CD4-positive, alpha-beta T cell treated with Interleukin-6 at 100 ng/mL for 8 hours (primary cell): ENCODE measurements at regions not wholly inside any gene's neighbourhood (a gene's known extent, or its start where the extent isn't known, plus 50 kb on each side); places are given as distances from the start of the nearest gene placed in this dataset.
"Not testable (repeated sequence)": the region's sequence is repeated elsewhere in the genome, so short reads cannot be mapped to it uniquely, and the experiment has no call there.

Experiments used
- DNase-seq: peaks from one replicate; pipeline ENCODE4 v3.0.0-alpha.2; 2020; ENCODE audit warnings: mixed read lengths, low spot score

- no peak for DNase-seq
Measured at GRCh38 chr13:44848920-44849676, 140.2 kb downstream of the NUFIP1 start.

GRCh38 chr13:44845281-44846058, 143.8 kb downstream of the NUFIP1 start:
- DNase-seq = not testable (repeated sequence)

GRCh38 chr13:44844786-44845185, 144.5 kb downstream of the NUFIP1 start:
- DNase-seq = no peak

GRCh38 chr13:44843403-44843802, 145.9 kb downstream of the NUFIP1 start:
- DNase-seq = no peak

- no peak for DNase-seq
Measured at GRCh38 chr13:44842158-44842557, 147.1 kb downstream of the NUFIP1 start.

- DNase-seq = no peak
Measured at GRCh38 chr13:44840131-44840530, 149.1 kb downstream of the NUFIP1 start.

GRCh38 chr13:44837250-44837649, 152.0 kb downstream of the NUFIP1 start:
- DNase-seq = no peak

GRCh38 chr13:44834404-44834803, 154.9 kb downstream of the NUFIP1 start:
- no peak for DNase-seq

GRCh38 chr13:44833626-44834025, 155.6 kb downstream of the NUFIP1 start:
- no peak for DNase-seq

GRCh38 chr13:44833139-44833538, 156.1 kb downstream of the NUFIP1 start:
- DNase-seq = no peak

- DNase-seq = no peak
Measured at GRCh38 chr13:44826591-44827350, 162.5 kb downstream of the NUFIP1 start.

GRCh38 chr13:44825953-44826352, 163.3 kb downstream of the NUFIP1 start:
- DNase-seq = no peak

- DNase-seq = not testable (repeated sequence)
Measured at GRCh38 chr13:44823555-44823954, 165.7 kb downstream of the NUFIP1 start.

GRCh38 chr13:44822291-44822690, 167.0 kb downstream of the NUFIP1 start:
- no peak for DNase-seq

- DNase-seq = no peak
Measured at GRCh38 chr13:44819772-44820171, 169.5 kb downstream of the NUFIP1 start.

- DNase-seq = no peak
Measured at GRCh38 chr13:44819245-44819644, 170.0 kb downstream of the NUFIP1 start.

- no peak for DNase-seq
Measured at GRCh38 chr13:44818428-44818827, 170.8 kb downstream of the NUFIP1 start.

- no peak for DNase-seq
Measured at GRCh38 chr13:44818016-44818415, 171.3 kb downstream of the NUFIP1 start.

- DNase-seq = no peak
Measured at GRCh38 chr13:44817131-44817671, 172.1 kb downstream of the NUFIP1 start.

GRCh38 chr13:44816701-44817100, 172.6 kb downstream of the NUFIP1 start:
- DNase-seq = no peak

- DNase-seq = no peak
Measured at GRCh38 chr13:44815623-44816022, 173.6 kb downstream of the NUFIP1 start.

- no peak for DNase-seq
Measured at GRCh38 chr13:44814836-44815235, 174.4 kb downstream of the NUFIP1 start.
